Dendritic cell treated with granulocyte-macrophage colony-stimulating factor and Interleukin-4, amounts not matched to agents 40 ng/mL and 50 ng/mL, for 4 days (primary cell): ENCODE measurements at regions not wholly inside any gene's neighbourhood (a gene's known extent, or its start where the extent isn't known, plus 50 kb on each side); places are given as distances from the start of the nearest gene placed in this dataset.

Experiments
- H3K27ac Mint-ChIP-seq: one replicate; pipeline ENCODE4 v1.8.0; 2022; ENCODE audit warnings: mild to moderate bottlenecking, mixed read lengths
- H3K27me3 Mint-ChIP-seq: one replicate; pipeline ENCODE4 v1.8.0; 2022; ENCODE audit warnings: mild to moderate bottlenecking, mixed read lengths
- H3K36me3 Mint-ChIP-seq: one replicate; pipeline ENCODE4 v1.8.0; 2022; ENCODE audit warnings: low read depth, mixed read lengths
- H3K4me1 Mint-ChIP-seq: one replicate; pipeline ENCODE4 v1.8.0; 2022; ENCODE audit warnings: low read depth, mixed read lengths
- H3K4me3 Mint-ChIP-seq: one replicate; pipeline ENCODE4 v1.8.0; 2022; ENCODE audit warnings: mild to moderate bottlenecking, moderate library complexity, mixed read lengths
- H3K9me3 Mint-ChIP-seq: one replicate; pipeline ENCODE4 v1.8.0; 2022; ENCODE audit warnings: mixed read lengths
- intact Hi-C: fragments of 100-400 bp; cut with micrococcal nuclease; formaldehyde crosslinking; loops from one replicate; pipeline ENCODE4 v1.15.0; 2022

GRCh38 chr5:120082316-120083068 lies 381.6 kb upstream of the PRR16 start:
- intact Hi-C loops = no loop called here
- Mint-ChIP-seq H3K36me3 (no peaks in the 10 kb centered on the region), H3K9me3 (no peaks in the 10 kb centered on the region), H3K27ac (no peak overlapping the region), H3K4me3 (no peak overlapping the region), H3K27me3 (no peaks in the 10 kb centered on the region), H3K4me1 (no peaks in the 10 kb centered on the region)

GRCh38 chr5:120083851-120084542 lies 380.1 kb upstream of the PRR16 start:
- Mint-ChIP-seq H3K27ac (no peak overlapping the region), H3K27me3 (no peaks in the 10 kb centered on the region), H3K4me3 (no peak overlapping the region), H3K9me3 (no peaks in the 10 kb centered on the region), H3K36me3 (no peaks in the 10 kb centered on the region), H3K4me1 (peaks cover 10% of the 10 kb centered on the region)
- intact Hi-C loops = no loop called here

- Mint-ChIP-seq H3K27ac (no peak overlapping the region), H3K9me3 (no peaks in the 10 kb centered on the region), H3K4me3 (no peak overlapping the region), H3K4me1 (peaks cover 12% of the 10 kb centered on the region), H3K36me3 (no peaks in the 10 kb centered on the region), H3K27me3 (no peaks in the 10 kb centered on the region)
- intact Hi-C loops = no loop called here
These were observed 379.6 kb upstream of the PRR16 start for GRCh38 chr5:120084543-120084870.

GRCh38 chr5:120086081-120086480 lies 378.0 kb upstream of the PRR16 start:
- Mint-ChIP-seq H3K9me3 (no peaks in the 10 kb centered on the region), H3K4me1 (peaks cover 12% of the 10 kb centered on the region), H3K36me3 (no peaks in the 10 kb centered on the region), H3K27me3 (no peaks in the 10 kb centered on the region), H3K4me3 (no peak overlapping the region), H3K27ac (no peak overlapping the region)
- intact Hi-C loops = no loop called here

GRCh38 chr5:120088412-120088811 lies 375.7 kb upstream of the PRR16 start:
- Mint-ChIP-seq H3K27ac (no peak overlapping the region), H3K27me3 (no peaks in the 10 kb centered on the region), H3K4me3 (no peak overlapping the region), H3K36me3 (no peaks in the 10 kb centered on the region), H3K9me3 (no peaks in the 10 kb centered on the region), H3K4me1 (peaks cover 19% of the 10 kb centered on the region)
- intact Hi-C loops = no loop called here

- intact Hi-C loops = no loop called here
- Mint-ChIP-seq H3K4me1 (peaks cover 23% of the 10 kb centered on the region), H3K4me3 (no peak overlapping the region), H3K27me3 (no peaks in the 10 kb centered on the region), H3K9me3 (no peaks in the 10 kb centered on the region), H3K36me3 (no peaks in the 10 kb centered on the region), H3K27ac (no peak overlapping the region)
These were observed 375.3 kb upstream of the PRR16 start for GRCh38 chr5:120088836-120089235.

- Mint-ChIP-seq H3K36me3 (no peaks in the 10 kb centered on the region), H3K9me3 (no peaks in the 10 kb centered on the region), H3K4me3 (no peak overlapping the region), H3K27ac (no peak overlapping the region), H3K4me1 (peaks cover 42% of the 10 kb centered on the region), H3K27me3 (no peaks in the 10 kb centered on the region)
- intact Hi-C loops = loop anchor here (10.0 kb wide), 1 partner anchor 373 kb away; the partner anchor contains the start of gene PRR16
These were observed 372.6 kb upstream of the PRR16 start for GRCh38 chr5:120091376-120091948.

GRCh38 chr5:120092649-120093048 lies 371.5 kb upstream of the PRR16 start:
- peaks cover 42% of the 10 kb centered on the region for H3K4me1 Mint-ChIP-seq
- H3K27ac Mint-ChIP-seq = no peak overlapping the region
- intact Hi-C loops = loop anchor here (10.0 kb wide), 1 partner anchor 372 kb away; the partner anchor contains the start of gene PRR16
- H3K27me3 Mint-ChIP-seq = no peaks in the 10 kb centered on the region
- H3K4me3 Mint-ChIP-seq = no peak overlapping the region
- no peaks in the 10 kb centered on the region for H3K9me3 Mint-ChIP-seq
- no peaks in the 10 kb centered on the region for H3K36me3 Mint-ChIP-seq

GRCh38 chr5:120093178-120093577 lies 370.9 kb upstream of the PRR16 start:
- peaks cover 44% of the 10 kb centered on the region for H3K4me1 Mint-ChIP-seq
- intact Hi-C loops = loop anchor here (10.0 kb wide), 1 partner anchor 372 kb away; the partner anchor contains the start of gene PRR16
- no peaks in the 10 kb centered on the region for H3K9me3 Mint-ChIP-seq
- H3K4me3 Mint-ChIP-seq = no peak overlapping the region
- no peak overlapping the region for H3K27ac Mint-ChIP-seq
- H3K27me3 Mint-ChIP-seq = no peaks in the 10 kb centered on the region
- no peaks in the 10 kb centered on the region for H3K36me3 Mint-ChIP-seq

GRCh38 chr5:120096413-120096812 lies 367.7 kb upstream of the PRR16 start:
- H3K36me3 Mint-ChIP-seq = no peaks in the 10 kb centered on the region
- peak overlapping the region; percentile 42 for H3K27ac Mint-ChIP-seq
- H3K4me3 Mint-ChIP-seq = peak overlapping the region; percentile 30
- intact Hi-C loops = loop anchor here (5.0 to 10.0 kb wide), 2 partner anchors 41 to 368 kb away; partner anchors contain the start of gene PRR16
- no peaks in the 10 kb centered on the region for H3K9me3 Mint-ChIP-seq
- H3K27me3 Mint-ChIP-seq = no peaks in the 10 kb centered on the region
- peaks cover 51% of the 10 kb centered on the region for H3K4me1 Mint-ChIP-seq

GRCh38 chr5:120098426-120098825 lies 365.7 kb upstream of the PRR16 start:
- Mint-ChIP-seq H3K36me3 (no peaks in the 10 kb centered on the region), H3K27ac (peak overlapping the region; percentile 18), H3K27me3 (no peaks in the 10 kb centered on the region), H3K4me1 (peaks cover 43% of the 10 kb centered on the region), H3K9me3 (no peaks in the 10 kb centered on the region), H3K4me3 (no peak overlapping the region)
- intact Hi-C loops = loop anchor here (5.0 to 10.0 kb wide), 2 partner anchors 39 to 366 kb away; partner anchors contain the start of gene PRR16

GRCh38 chr5:120098902-120099535 lies 365.1 kb upstream of the PRR16 start:
- Mint-ChIP-seq H3K4me1 (peaks cover 38% of the 10 kb centered on the region), H3K9me3 (no peaks in the 10 kb centered on the region), H3K4me3 (no peak overlapping the region), H3K36me3 (no peaks in the 10 kb centered on the region), H3K27me3 (no peaks in the 10 kb centered on the region), H3K27ac (no peak overlapping the region)
- intact Hi-C loops = loop anchor here (5.0 to 10.0 kb wide), 2 partner anchors 38 to 366 kb away; partner anchors contain the start of gene PRR16

- no peak overlapping the region for H3K27ac Mint-ChIP-seq
- no peaks in the 10 kb centered on the region for H3K36me3 Mint-ChIP-seq
- H3K9me3 Mint-ChIP-seq = no peaks in the 10 kb centered on the region
- no peak overlapping the region for H3K4me3 Mint-ChIP-seq
- intact Hi-C loops = no loop called here
- no peaks in the 10 kb centered on the region for H3K27me3 Mint-ChIP-seq
- H3K4me1 Mint-ChIP-seq = peaks cover 22% of the 10 kb centered on the region
These were observed 362.3 kb upstream of the PRR16 start for GRCh38 chr5:120101771-120102170.

GRCh38 chr5:120103495-120103894 lies 360.6 kb upstream of the PRR16 start:
- H3K27ac Mint-ChIP-seq = no peak overlapping the region
- H3K4me3 Mint-ChIP-seq = no peak overlapping the region
- intact Hi-C loops = no loop called here
- no peaks in the 10 kb centered on the region for H3K27me3 Mint-ChIP-seq
- H3K36me3 Mint-ChIP-seq = no peaks in the 10 kb centered on the region
- H3K9me3 Mint-ChIP-seq = no peaks in the 10 kb centered on the region
- H3K4me1 Mint-ChIP-seq = peaks cover 21% of the 10 kb centered on the region
